Kidney (tissue), 13 donors: ENCODE measurements at regions not wholly inside any gene's neighbourhood (a gene's known extent, or its start where the extent isn't known, plus 50 kb on each side); places are given as distances from the start of the nearest gene placed in this dataset.
A peak's percentile ranks its signal among the peaks of the same experiment; 100 is the strongest.

Experiments used
- DNase-seq, 5 donors: peaks; one replicate each; pipeline ENCODE4 v3.0.0-alpha.2; 2013 to 2020
- FAIRE-seq: peaks from 2 replicates; lab custom pipeline; 2012; peaks lifted over from hg19 to GRCh38; lab: Jason Lieb, UNC
- H3K27ac ChIP-seq, 2 donors: one replicate each; pipeline ENCODE4 v1.7.0; 2013; ENCODE audit warnings: low read depth in 2 of 2, low read length in 2 of 2, inconsistent platforms in 1 of 2
- H3K27me3 ChIP-seq: one replicate; pipeline ENCODE4 v1.7.1; 2013; ENCODE audit warnings: low read length, inconsistent platforms; ENCODE audit not compliant: control insufficient read depth, insufficient read depth
- H3K36me3 ChIP-seq, 3 donors: one replicate each; pipeline versions ENCODE4 v1.7.0 to v1.7.1; 2013; ENCODE audit warnings: low read length in 3 of 3, control low read depth in 1 of 3, inconsistent platforms in 1 of 3; ENCODE audit not compliant: insufficient read depth in 3 of 3, control insufficient read depth in 2 of 3
- H3K4me1 ChIP-seq, 3 donors: one replicate each; pipeline versions ENCODE4 v1.7.0 to v1.7.1; 2013; ENCODE audit warnings: low read length in 3 of 3, inconsistent platforms in 1 of 3, low read depth in 1 of 3; ENCODE audit not compliant: control insufficient read depth in 2 of 3, insufficient read depth in 2 of 3
- H3K4me3 ChIP-seq, 3 donors: one replicate each; pipeline versions ENCODE4 v1.7.0 to v1.8.1; 2013; ENCODE audit warnings: low read length in 3 of 3, control low read depth in 1 of 3, inconsistent platforms in 1 of 3
- H3K9ac ChIP-seq, 3 donors: one replicate each; pipeline versions ENCODE4 v1.7.0 to v1.7.1; 2013; ENCODE audit warnings: low read length in 3 of 3, control low read depth in 1 of 3, inconsistent platforms in 1 of 3
- H3K9me3 ChIP-seq, 3 donors: one replicate each; pipeline versions ENCODE4 v1.7.0 to v1.7.1; 2013; ENCODE audit warnings: low read length in 3 of 3, control low read depth in 1 of 3, inconsistent platforms in 1 of 3; ENCODE audit not compliant: control insufficient read depth in 2 of 3, insufficient read depth in 1 of 3
- intact Hi-C: fragments of 100-400 bp; cut with DNase I; formaldehyde crosslinking; loops from one replicate; pipeline ENCODE4 v1.11.1; 2022
- TF ChIP-seq, protein P1 (sequence below): IDR thresholded peaks from 3 replicates; pipeline ENCODE4 v1.5.1; 2012; ENCODE audit warnings: mild to moderate bottlenecking, moderate library complexity, borderline replicate concordance; ENCODE audit not compliant: insufficient read depth; ENCODE audit errors: extremely low read depth
- donor health status: control.
- donor health status: control.
- donor health status: control.
- donor health status: control.
- donor health status: control.
- donor health status: DM: yes; HTN: yes; CAD: no.
- donor health status: Normal renal cell carcinoma (clear cell type).

DNA sequence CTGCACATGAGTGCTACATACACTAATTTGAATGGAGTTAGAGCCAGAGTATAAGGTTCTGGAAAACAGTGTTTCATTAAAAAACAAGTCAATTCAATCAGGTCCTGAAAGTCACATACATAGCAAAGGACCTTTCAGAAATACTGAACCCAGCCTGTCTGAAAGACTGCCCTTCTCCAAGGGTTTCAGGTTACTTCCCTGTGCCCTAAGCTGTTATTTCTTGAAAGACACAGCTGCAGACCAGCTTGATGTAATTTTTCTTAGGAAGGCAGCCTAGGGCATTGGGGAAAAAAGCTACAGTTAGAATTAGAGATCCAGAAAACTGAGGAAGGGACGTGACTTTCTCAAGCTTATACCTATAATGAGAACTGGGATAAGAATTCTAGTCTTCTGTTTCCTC is 155.9 kb upstream of the MAOA start:
- intact Hi-C loops = no loop called here
- FAIRE-seq (no peak), DNase-seq (peak in 2 of 5 donors; percentile 23 to 41)
- Histone ChIP-seq H3K9me3 (no peaks in the 10 kb centered on the region), H3K27ac (no peak overlapping the region), H3K4me3 (no peak overlapping the region), H3K9ac (no peak overlapping the region), H3K4me1 (no peaks in the 10 kb centered on the region), H3K36me3 (no peaks in the 10 kb centered on the region), H3K27me3 (no peaks in the 10 kb centered on the region)
- TF ChIP-seq, protein P1, sequence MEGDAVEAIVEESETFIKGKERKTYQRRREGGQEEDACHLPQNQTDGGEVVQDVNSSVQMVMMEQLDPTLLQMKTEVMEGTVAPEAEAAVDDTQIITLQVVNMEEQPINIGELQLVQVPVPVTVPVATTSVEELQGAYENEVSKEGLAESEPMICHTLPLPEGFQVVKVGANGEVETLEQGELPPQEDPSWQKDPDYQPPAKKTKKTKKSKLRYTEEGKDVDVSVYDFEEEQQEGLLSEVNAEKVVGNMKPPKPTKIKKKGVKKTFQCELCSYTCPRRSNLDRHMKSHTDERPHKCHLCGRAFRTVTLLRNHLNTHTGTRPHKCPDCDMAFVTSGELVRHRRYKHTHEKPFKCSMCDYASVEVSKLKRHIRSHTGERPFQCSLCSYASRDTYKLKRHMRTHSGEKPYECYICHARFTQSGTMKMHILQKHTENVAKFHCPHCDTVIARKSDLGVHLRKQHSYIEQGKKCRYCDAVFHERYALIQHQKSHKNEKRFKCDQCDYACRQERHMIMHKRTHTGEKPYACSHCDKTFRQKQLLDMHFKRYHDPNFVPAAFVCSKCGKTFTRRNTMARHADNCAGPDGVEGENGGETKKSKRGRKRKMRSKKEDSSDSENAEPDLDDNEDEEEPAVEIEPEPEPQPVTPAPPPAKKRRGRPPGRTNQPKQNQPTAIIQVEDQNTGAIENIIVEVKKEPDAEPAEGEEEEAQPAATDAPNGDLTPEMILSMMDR = no peak

- no peaks in the 10 kb centered on the region for H3K4me1 ChIP-seq
- no peaks in the 10 kb centered on the region for H3K36me3 ChIP-seq
- H3K27me3 ChIP-seq = no peaks in the 10 kb centered on the region
- DNase-seq (no peak), FAIRE-seq (no peak)
- intact Hi-C loops = no loop called here
- no peak overlapping the region for H3K4me3 ChIP-seq
- TF ChIP-seq, protein P1 = no peak
- H3K9me3 ChIP-seq = no peaks in the 10 kb centered on the region
- H3K9ac ChIP-seq = no peak overlapping the region
- no peak overlapping the region for H3K27ac ChIP-seq
Measured at GRCh38 chrX:43500996-43501694, 155.0 kb upstream of the MAOA start.

GRCh38 chrX:43504394-43504793 is 151.7 kb upstream of the MAOA start:
- Histone ChIP-seq H3K27me3 (no peaks in the 10 kb centered on the region), H3K4me1 (no peaks in the 10 kb centered on the region), H3K4me3 (no peak overlapping the region), H3K27ac (no peak overlapping the region), H3K9me3 (no peaks in the 10 kb centered on the region), H3K36me3 (no peaks in the 10 kb centered on the region), H3K9ac (no peak overlapping the region)
- intact Hi-C loops = no loop called here
- FAIRE-seq (no peak), DNase-seq (no peak)
- TF ChIP-seq, protein P1 = no peak
